C4-2B (cell line): ENCODE measurements at regions not wholly inside any gene's neighbourhood (a gene's known extent, or its start where the extent isn't known, plus 50 kb on each side); places are given as distances from the start of the nearest gene placed in this dataset.

ENCODE experiments used
- ZFX ChIP-seq: fragments of 450-650 bp; IDR thresholded peaks from 2 replicates; pipeline ENCODE4 v1.6.1; 2017
- TF ChIP-seq, protein P1 (sequence below): fragments of 450-650 bp; conservative IDR thresholded peaks from 2 replicates; pipeline ENCODE4 v1.5.1; 2017; ENCODE audit warnings: mild to moderate bottlenecking

- TF ChIP-seq, protein P1, sequence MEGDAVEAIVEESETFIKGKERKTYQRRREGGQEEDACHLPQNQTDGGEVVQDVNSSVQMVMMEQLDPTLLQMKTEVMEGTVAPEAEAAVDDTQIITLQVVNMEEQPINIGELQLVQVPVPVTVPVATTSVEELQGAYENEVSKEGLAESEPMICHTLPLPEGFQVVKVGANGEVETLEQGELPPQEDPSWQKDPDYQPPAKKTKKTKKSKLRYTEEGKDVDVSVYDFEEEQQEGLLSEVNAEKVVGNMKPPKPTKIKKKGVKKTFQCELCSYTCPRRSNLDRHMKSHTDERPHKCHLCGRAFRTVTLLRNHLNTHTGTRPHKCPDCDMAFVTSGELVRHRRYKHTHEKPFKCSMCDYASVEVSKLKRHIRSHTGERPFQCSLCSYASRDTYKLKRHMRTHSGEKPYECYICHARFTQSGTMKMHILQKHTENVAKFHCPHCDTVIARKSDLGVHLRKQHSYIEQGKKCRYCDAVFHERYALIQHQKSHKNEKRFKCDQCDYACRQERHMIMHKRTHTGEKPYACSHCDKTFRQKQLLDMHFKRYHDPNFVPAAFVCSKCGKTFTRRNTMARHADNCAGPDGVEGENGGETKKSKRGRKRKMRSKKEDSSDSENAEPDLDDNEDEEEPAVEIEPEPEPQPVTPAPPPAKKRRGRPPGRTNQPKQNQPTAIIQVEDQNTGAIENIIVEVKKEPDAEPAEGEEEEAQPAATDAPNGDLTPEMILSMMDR, result no peak
- TF ChIP-seq ZFX, result no peak
Observed at GRCh38 chr4:164701665-164702064, 52.3 kb upstream of the SMIM31 start.
